ENCODE measurements at regions not wholly inside any gene's neighbourhood (a gene's known extent, or its start where the extent isn't known, plus 50 kb on each side); places are given as distances from the start of the nearest gene placed in this dataset.
"Not testable (repeated sequence)": the region's sequence is repeated elsewhere in the genome, so short reads cannot be mapped to it uniquely, and the experiment has no call there.

DNA sequence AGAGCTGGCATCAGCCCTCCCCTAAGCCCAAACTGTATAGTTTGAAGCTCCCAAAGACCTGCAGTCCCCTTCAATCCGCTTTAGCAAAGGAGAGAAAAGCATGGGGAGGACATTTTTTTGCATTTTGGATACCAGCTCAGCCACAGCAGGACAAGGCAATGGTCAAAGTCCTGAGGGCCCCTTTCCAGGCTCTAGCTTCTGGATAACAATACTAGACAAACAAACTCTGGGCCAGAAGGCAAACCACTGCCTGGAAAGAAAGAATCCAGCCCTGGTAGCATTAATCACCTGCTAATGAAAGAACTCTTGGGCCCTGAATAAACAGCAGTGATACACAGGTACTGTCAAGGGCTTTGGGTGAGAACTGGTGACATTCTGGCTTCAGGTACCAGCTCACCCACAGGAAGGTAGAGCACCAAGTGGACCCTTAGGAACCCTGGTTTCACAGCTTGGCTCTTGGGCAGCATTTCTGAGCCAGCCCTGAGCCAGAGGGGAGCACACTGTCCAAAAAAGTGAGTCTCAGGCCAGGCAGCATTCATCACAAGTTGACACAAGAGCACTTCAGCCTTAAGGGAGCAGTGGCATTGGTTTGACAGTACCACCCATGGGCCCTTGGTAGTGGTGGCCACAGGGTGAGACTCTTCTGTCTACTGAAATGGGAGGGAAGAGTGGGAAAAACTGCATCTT lies 62.5 kb downstream of the SPIN3 start:
- Histone ChIP-seq H3K36me3 (ENCODE audit: control insufficient read depth, insufficient read depth, low read length) (no peaks in the 10 kb centered on the region), H3K4me3 (replicated peaks; ENCODE audit: low read depth, low read length) (no peak overlapping the region), H3K27me3 (replicated peaks; ENCODE audit: control insufficient read depth, insufficient read depth, low read length) (no peaks in the 10 kb centered on the region)
- TF ChIP-seq, protein P1, sequence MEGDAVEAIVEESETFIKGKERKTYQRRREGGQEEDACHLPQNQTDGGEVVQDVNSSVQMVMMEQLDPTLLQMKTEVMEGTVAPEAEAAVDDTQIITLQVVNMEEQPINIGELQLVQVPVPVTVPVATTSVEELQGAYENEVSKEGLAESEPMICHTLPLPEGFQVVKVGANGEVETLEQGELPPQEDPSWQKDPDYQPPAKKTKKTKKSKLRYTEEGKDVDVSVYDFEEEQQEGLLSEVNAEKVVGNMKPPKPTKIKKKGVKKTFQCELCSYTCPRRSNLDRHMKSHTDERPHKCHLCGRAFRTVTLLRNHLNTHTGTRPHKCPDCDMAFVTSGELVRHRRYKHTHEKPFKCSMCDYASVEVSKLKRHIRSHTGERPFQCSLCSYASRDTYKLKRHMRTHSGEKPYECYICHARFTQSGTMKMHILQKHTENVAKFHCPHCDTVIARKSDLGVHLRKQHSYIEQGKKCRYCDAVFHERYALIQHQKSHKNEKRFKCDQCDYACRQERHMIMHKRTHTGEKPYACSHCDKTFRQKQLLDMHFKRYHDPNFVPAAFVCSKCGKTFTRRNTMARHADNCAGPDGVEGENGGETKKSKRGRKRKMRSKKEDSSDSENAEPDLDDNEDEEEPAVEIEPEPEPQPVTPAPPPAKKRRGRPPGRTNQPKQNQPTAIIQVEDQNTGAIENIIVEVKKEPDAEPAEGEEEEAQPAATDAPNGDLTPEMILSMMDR (IDR thresholded peaks at IDR 0.05; ENCODE audit: insufficient read depth, low read length, poor library complexity, severe bottlenecking): no peak
- no peak for DNase-seq (ENCODE audit: extremely low read depth, insufficient read length)

DNA sequence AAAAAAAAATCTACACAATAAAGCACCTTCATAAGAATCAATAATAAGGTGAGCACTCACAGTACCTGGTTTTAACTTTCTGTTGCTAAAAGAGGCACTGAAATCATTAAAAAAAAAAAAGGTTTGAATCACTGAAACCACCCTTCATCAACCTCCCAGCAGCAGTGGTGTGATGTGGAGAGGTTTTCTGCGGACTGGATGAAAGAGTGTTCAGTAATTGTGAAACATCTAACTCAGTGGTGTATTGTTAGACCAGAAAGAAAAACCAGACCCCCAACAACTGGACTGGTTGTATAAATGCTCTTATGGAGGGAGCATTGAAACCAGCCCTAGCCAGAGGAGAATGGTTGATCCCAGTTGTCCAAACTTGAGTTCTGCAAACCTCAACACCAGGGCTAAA lies 63.2 kb downstream of the SPIN3 start:
- Histone ChIP-seq H3K36me3 (ENCODE audit: control insufficient read depth, insufficient read depth, low read length) (no peaks in the 10 kb centered on the region), H3K4me3 (replicated peaks; ENCODE audit: low read depth, low read length) (no peak overlapping the region), H3K27me3 (replicated peaks; ENCODE audit: control insufficient read depth, insufficient read depth, low read length) (no peaks in the 10 kb centered on the region)
- DNase-seq (ENCODE audit: extremely low read depth, insufficient read length): peak; percentile 15
- TF ChIP-seq, protein P1 (IDR thresholded peaks at IDR 0.05; ENCODE audit: insufficient read depth, low read length, poor library complexity, severe bottlenecking): no peak

DNA sequence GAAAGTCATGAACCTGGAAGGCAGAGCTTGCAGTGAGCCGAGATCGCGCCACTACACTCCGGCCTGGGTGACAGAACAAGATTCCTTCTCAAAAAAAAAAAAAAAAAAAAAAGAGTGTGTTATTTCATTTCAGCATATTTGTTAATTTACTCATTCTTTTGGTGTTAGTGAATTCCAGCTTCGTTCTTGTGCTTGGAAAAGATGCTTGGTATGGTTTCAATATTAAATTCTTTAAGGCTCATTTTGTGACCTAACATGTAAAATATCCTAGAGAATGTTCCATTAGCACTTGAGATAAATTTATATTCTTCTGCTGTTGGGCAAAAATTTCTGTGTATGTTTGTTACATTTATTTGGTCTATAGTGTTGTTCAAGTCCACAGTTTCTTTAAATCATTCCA lies 66.8 kb downstream of the SPIN3 start:
- TF ChIP-seq, protein P1 (IDR thresholded peaks at IDR 0.05; ENCODE audit: insufficient read depth, low read length, poor library complexity, severe bottlenecking): no peak
- no peaks in the 10 kb centered on the region for H3K36me3 ChIP-seq (ENCODE audit: control insufficient read depth, insufficient read depth, low read length)
- no peak overlapping the region for H3K4me3 ChIP-seq (replicated peaks; ENCODE audit: low read depth, low read length)
- DNase-seq (ENCODE audit: extremely low read depth, insufficient read length): no peak
- H3K27me3 ChIP-seq (replicated peaks; ENCODE audit: control insufficient read depth, insufficient read depth, low read length): no peaks in the 10 kb centered on the region; the same call in 1 of the 2 replicates

DNA sequence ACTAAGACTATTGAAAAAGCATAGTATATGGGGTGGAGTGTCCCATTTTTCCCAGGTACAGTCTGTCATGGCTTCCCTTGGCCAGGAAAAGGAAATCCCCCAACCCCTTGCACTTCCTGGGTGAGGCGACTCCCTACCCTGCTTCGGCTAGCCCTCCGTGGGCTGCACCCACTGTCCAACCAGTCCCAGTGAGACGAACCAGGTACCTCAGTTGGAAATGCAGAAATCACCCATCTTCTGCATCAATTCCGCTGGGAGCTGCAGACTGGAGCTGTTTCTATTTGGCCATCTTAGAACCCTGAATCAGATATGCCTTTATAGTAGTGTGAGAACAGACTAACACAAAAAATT lies 74.4 kb downstream of the SPIN3 start:
- DNase-seq (ENCODE audit: extremely low read depth, insufficient read length); H3K36me3 ChIP-seq (ENCODE audit: control insufficient read depth, insufficient read depth, low read length): not testable (repeated sequence)

DNA sequence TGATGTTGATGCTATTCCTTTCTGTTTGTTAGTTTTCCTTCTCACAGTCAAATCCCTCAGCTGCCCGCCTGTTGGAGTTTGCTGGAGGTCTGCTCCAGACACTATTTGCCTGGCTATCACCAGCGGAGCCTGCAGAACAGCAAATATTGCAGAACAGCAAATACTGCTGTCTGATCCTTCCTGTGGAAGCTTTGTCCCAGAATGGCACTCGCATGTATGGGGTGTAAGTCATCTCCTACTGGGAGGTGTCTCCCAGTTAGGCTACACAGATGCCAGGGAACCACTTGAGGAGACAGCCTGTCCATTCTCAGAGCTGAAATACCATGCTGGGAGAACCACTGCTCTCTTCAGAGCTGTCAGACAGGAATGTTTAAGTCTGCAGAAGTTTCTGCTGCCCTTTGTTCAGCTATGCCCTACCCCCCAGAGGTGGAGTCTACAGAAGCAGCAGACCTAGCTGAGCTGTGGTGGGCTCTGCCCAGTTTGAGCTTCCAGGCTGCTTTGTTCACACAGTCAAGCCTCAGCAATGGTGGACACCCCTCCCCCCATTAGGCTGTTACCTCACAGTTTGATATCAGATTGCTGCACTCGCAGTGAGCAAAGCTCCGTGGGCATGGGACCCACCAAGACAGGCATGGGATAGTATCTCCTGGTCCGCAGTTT lies 74.9 kb downstream of the SPIN3 start:
- DNase-seq (ENCODE audit: extremely low read depth, insufficient read length): no peak
- TF ChIP-seq, protein P1 (IDR thresholded peaks at IDR 0.05; ENCODE audit: insufficient read depth, low read length, poor library complexity, severe bottlenecking): no peak
- no peaks in the 10 kb centered on the region for H3K36me3 ChIP-seq (ENCODE audit: control insufficient read depth, insufficient read depth, low read length)
- H3K4me3 ChIP-seq (replicated peaks; ENCODE audit: low read depth, low read length): no peak overlapping the region
- H3K27me3 ChIP-seq (replicated peaks; ENCODE audit: control insufficient read depth, insufficient read depth, low read length): no peaks in the 10 kb centered on the region; the same call in 1 of the 2 replicates

More for the DNA sequence above, 74.4 kb downstream of the SPIN3 start:
- H3K27me3 ChIP-seq (replicated peaks; ENCODE audit: control insufficient read depth, insufficient read depth, low read length); H3K4me3 ChIP-seq (replicated peaks; ENCODE audit: low read depth, low read length): not testable (repeated sequence)

DNA sequence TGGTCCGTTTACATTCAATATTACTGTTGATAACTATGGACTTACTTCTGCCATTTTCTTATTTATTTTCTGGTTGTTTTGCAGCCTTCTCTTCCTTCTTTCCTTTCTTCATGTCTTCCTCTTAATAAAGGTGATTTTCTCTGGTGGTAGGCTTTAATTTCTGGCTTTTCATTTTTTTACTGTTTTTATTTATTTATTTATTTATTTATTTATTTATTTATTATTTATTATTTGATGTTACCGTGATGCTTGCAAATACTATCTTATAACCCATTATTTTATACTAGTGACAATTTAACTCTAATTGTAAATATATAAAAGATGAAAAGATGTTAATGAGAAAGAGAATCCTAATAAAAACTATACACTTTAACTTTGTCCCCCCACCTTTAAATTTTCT lies 112.8 kb downstream of the SPIN3 start:
- DNase-seq (ENCODE audit: extremely low read depth, insufficient read length): no peak
- Histone ChIP-seq H3K27me3 (replicated peaks; ENCODE audit: control insufficient read depth, insufficient read depth, low read length) (no peaks in the 10 kb centered on the region), H3K36me3 (ENCODE audit: control insufficient read depth, insufficient read depth, low read length) (no peaks in the 10 kb centered on the region), H3K4me3 (replicated peaks; ENCODE audit: low read depth, low read length) (no peak overlapping the region)
- TF ChIP-seq, protein P1 (IDR thresholded peaks at IDR 0.05; ENCODE audit: insufficient read depth, low read length, poor library complexity, severe bottlenecking): no peak
